ENCODE measurements at regions not wholly inside any gene's neighbourhood (a gene's known extent, or its start where the extent isn't known, plus 50 kb on each side); places are given as distances from the start of the nearest gene placed in this dataset.
"Not testable (repeated sequence)": the region's sequence is repeated elsewhere in the genome, so short reads cannot be mapped to it uniquely, and the experiment has no call there.

DNA sequence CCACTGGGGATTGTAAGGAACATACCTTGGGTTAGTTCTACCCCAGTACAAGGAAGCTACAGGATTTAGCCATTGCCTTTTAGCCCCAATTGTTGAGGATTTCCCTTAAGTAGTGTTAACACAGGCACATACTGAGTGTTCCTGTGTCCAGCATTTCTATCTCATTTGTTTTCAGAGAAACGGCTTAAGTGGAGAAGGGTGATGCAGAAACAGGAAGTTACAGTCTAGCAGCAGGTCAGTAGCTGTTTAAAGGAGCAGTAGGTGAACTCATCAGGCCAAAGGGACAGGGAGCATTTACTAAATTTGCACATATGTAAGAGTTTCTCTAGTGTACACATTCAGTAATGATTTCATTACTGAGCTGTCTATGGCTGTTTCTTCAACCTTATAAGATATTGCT lies 644.2 kb upstream of the GJE1 start:
- DNase-seq = no peak

DNA sequence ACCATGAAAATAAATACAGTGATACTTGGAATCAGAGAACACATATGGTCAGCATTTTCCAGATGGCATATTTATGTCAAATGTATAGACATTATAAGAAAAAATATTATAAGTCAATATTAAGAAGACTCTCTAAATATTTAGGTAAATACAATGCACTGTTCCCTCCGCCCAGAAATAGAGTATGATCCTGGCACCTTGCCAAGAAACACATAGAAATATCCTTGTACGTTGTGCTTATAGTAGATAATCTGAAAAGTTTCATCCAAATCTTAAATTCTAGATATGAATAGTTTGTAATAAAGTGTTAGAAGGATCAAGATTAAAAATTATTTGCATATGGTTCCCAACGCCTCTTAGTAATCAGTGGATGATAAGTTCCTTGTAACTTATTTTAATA lies 645.8 kb upstream of the GJE1 start:
- DNase-seq = no peak

- DNase-seq = peak in 2 of 5 experiments; percentile 2 to 91
Measured at GRCh38 chr6:141484711-141485110, 648.0 kb upstream of the GJE1 start.

GRCh38 chr6:141483598-141484061 lies 649.1 kb upstream of the GJE1 start:
- DNase-seq = peak in 3 of 5 experiments; percentile 20 to 98 (median 75)

- peak in 2 of 5 experiments; percentile 0 to 63 for DNase-seq
Measured at GRCh38 chr6:141482796-141483597, 649.7 kb upstream of the GJE1 start.

DNA sequence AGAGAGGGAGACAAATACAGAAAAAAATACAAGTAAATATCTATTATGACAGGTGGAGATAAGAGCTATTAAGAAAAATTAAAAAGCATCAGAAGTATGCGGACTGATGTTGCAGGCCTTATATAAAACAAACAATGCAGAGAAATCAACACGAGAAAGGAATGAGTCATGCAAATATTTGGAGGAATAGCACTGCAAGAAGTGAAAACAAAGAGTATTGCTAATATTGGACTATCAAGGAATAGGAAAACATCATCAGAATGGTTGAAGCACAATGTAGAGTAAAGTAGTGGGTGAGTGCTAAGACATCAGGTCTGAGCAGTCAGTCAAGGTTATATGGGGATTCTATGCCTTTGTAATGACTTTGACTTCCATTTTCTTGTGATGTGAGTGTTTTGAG lies 657.5 kb upstream of the GJE1 start:
- no peak for DNase-seq

DNA sequence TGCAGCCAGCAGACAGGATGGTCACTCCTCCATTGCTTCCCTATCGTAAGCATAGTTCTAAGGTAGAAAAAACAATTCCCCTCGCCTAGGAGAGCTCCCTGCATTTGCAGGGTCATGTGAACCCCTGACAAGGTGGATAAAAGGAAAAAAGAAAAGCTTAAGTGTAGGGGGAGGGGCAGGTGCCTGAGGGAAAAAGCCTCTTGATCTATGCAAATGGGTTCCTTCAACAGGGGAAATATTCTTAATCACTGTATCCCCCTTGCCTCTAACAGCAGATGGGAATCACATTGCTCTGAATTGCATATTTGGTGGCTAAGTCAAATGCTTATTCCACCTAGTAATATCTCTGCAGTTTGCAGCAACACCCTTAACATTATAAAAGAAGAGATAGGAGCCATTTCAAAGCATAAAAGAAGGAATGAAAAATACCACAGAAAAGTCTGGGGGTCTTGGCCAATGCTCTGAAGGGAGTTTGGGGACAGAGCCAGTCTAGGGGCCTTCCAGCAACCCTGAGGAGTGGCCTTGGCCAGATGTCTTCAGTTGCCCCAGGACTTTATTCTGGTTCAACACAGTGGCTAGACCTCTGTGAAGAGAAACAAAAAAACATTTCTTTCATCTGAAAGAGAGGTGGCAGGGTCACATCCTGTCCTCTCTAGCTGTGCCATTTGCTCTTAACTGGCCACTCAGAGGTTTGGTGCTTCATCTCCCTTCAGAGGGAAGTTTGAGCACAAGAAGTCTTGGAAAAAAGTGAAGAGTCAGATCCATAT lies 660.4 kb upstream of the GJE1 start:
- no peak for DNase-seq

DNA sequence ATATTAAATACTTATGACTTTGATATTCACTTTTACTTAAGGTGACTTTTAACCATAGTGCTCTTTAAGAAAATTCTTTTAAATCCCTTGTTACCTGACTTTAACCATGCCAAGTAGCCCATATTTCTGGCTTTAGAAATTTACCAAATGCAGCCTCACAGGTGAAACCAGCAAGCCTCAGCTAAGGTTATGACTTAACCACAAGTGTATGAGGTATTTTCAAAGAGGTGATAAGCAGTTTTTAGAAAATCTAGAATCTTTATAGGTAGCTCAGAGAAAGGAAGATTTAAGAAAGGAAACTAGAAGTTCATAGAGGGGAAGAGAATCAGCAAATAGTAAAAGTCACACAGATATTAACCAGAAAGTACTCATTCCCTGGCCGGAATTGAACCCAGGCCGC lies 661.9 kb upstream of the GJE1 start:
- DNase-seq = peak in 1 of 5 experiments; percentile 13

DNA sequence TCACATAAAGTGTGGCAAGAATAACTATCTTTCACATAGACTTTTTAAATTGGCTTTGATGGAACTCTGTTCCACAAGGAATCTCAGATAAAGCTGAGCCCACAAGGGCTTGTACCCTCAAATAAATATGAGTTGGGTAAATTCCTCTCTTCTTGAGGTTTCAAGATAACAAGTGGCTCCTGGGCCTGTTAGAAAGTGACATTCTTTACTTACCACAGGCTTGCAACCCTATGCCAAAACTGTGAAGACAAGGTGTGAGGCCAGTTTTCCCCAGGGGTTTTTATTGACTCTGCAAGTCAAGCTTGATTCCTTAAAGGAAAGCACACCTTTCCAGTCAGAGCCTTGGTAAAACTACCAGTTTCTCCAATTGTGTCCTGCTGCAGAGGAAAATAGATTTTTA lies 664.8 kb upstream of the GJE1 start:
- DNase-seq = no peak

GRCh38 chr6:141467041-141467440 lies 665.7 kb upstream of the GJE1 start:
- DNase-seq = no peak

- DNase-seq = no peak
Measured at GRCh38 chr6:141464896-141465295, 667.8 kb upstream of the GJE1 start.

- DNase-seq = peak in 1 of 5 experiments; percentile 53
Measured at GRCh38 chr6:141464490-141464889, 668.2 kb upstream of the GJE1 start.

DNA sequence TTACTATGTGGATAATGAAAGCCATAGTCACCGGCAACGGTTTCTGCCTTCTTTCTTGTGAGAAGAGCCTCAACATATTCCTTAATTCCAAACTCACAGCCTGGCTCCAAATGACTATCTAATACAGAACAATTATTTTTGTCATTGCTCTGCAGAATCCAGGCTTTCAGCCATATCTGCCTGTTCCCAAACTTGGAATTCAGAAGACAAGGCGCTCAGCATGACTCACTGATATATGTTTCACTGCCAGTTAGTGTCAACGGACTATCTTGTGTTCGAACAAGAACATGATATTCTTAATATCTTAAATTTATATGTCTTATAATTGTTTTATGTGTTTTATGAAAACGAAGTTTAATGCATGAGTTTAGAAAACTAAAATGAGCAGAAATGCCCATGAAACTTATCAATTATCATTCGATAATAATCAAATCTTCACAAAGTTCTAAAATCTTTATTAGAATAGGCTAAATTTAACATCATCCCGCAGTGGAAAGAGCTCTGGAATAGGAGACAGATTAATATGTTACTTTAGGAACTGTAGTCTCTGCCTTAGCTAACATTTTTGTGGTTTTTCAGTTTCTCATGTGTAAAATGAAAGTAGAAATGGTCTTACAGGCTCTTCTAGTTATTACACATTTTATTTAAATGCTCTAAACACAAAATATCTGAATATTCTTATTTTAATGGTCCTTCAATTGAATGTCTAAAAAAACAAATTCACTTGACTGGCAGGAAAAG lies 669.3 kb upstream of the GJE1 start:
- DNase-seq = peak in 1 of 5 experiments; percentile 34

DNA sequence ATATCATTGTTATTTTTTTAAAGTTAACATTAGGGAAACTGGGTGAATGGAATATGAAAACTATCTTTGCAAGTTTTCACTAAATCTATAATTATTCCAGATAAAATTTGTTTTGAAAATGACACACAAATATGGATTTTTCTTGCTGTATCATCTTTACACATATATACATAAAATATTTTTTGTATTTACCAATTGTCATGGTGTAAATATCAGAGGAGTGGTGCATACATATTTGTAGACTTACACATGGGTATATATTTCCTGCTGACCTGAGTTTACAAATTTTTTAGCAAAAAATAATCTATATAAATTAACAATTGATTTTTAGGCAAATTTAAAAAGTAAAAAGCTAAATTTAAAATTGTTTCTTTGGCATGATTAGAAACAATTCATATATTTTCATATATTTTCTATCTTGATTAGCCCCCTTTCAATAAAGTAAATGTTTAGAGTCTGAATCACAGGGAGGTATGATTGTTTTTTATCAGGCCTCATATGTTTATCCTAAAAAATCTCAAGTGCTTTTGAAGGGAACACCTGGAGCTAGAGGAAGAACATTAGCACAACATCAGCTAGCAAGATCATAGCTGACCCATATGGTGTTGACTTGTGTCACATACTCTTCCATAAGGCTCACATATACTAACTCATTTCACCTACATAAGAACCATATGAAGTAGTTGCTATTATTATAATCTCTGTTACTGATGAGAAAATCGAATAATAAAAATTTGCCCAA lies 671.8 kb upstream of the GJE1 start:
- DNase-seq = no peak

DNA sequence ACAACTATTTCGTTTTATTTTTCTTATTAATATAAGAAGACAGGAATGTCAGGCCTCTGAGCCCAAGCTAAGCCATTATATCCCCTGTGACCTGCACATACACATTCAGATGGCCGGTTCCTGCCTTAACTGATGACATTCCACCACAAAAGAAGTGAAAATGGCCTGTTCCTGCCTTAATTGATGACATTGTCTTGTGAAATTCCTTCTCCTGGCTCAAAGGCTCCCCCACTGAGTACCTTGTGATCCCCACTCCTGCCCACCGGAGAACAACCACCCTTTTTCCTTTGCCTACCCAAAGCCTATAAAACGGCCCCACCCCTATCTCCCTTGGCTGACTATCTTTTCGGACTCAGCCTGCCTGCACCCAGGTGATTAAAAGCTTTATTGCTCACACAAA lies 672.5 kb upstream of the GJE1 start:
- not testable (repeated sequence) for DNase-seq

DNA sequence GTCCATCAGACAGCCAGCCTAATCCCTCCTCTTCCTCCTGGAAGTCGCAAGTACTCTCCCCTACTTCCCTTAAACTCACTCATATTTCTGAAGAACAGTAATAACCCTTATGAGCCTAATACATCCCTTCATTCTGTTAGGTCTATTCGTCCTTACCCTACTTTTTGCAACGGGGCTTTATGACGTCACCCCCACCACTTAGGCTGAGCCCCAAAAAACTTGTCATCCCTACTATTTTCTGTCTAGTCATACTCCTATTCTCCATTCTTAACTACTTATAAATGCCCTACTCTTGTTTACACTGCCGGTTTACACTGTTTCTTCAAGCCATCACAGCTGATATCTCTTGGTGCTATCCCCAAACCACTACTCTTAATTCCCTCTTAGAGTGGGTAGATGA lies 674.7 kb upstream of the GJE1 start:
- DNase-seq = not testable (repeated sequence)

GRCh38 chr6:141452354-141452686 lies 680.4 kb upstream of the GJE1 start:
- no peak for DNase-seq

DNA sequence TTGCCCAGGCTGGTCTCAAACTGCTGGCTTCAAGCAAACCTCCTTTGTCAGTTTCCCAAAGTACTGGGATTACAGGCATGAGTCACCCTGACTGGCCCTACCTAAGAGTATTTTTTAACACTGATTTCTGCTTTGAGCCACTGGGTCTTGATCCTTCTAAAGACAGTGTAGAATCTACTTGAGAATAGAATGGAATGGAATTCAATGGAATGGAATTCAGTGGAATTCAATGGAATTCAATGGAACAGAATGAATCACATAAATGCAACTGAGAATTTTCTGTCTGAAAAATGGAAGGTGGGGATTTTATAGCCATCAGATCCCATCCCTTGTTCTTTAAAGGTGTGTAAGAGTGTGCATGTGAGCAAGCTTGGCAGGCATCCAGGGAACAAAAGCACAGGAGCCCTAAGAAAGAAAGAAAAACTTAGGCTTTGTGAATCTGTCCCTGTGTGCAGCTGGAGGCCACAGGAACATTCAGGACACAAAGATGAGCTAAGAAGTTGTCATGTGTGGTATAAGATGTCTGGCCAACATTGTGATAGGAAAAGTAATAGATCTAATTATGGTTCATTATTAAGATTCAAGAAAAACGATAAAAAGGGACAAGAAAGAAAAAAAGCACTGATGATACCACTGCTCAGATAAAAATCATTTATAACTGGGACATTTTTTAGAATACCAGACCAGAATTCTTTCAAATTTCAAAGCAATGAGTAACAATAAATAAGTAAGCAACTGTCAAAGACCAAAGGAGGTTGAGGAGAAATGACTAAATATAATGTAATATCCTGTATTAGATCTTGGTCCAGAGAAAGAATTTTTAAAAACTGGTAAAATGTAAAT lies 681.0 kb upstream of the GJE1 start:
- DNase-seq = no peak

DNA sequence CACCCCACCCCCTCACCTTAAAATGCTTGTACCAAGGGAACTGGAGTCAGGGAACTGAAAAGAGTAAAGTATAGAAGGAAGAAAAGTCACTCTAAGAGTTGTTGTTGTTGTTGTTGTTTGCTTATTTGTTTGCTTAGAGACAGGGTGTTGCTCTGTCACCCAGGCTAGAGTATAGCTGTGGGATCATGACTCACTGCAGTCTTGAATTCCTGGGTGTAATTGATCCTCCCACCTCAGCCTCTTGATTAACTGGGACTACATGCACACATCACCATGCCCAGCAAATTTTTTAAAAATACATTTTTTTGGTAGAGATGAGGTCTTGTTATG lies 681.6 kb upstream of the GJE1 start:
- DNase-seq = no peak

GRCh38 chr6:141445928-141446628 lies 686.6 kb upstream of the GJE1 start:
- DNase-seq = no peak

DNA sequence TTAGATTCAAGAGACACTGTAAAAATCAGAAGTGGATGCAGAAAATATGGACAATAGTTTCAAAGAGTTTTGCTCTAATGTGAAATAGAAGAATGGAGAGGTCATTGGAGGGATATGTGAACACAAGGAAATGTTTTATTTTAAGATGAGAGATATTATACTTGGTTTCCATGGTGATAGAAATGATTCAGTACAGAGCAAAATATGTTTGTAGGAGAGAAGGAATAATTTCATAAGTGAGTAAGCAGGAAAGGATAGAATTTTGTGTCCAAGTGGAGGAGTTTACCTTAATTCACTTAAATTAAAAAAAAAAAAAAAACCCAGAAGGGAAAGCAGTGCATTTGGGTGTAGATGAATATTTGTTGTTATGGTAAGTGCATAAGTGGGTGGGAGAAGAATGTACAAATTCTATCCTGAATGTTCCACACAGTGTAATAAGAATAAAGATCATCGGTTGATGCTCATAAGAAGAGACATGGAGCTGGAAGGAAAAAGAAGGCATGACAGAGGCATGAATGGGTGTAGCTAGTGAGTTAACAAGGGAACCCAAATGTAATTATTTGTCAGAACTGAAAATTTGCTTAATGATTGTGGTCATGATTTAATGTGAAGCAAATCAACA lies 688.9 kb upstream of the GJE1 start:
- no peak for DNase-seq

All from T-helper 2 cell (primary cell).